Astrocyte (in vitro differentiated cells and primary cell): ENCODE measurements at regions not wholly inside any gene's neighbourhood (a gene's known extent, or its start where the extent isn't known, plus 50 kb on each side); places are given as distances from the start of the nearest gene placed in this dataset.

Experiments used
- EZH2 ChIP-seq: IDR thresholded peaks from 2 replicates; pipeline ENCODE4 v1.6.1; 2012; ENCODE audit warnings: mild to moderate bottlenecking, low read length, inconsistent platforms; ENCODE audit not compliant: insufficient read depth
- TF ChIP-seq, protein P1 (sequence below): IDR thresholded peaks from 2 replicates; pipeline ENCODE4 v1.5.1; 2011; ENCODE audit warnings: low read depth, mild to moderate bottlenecking, inconsistent platforms, low read length, moderate library complexity; ENCODE audit not compliant: insufficient read depth

DNA sequence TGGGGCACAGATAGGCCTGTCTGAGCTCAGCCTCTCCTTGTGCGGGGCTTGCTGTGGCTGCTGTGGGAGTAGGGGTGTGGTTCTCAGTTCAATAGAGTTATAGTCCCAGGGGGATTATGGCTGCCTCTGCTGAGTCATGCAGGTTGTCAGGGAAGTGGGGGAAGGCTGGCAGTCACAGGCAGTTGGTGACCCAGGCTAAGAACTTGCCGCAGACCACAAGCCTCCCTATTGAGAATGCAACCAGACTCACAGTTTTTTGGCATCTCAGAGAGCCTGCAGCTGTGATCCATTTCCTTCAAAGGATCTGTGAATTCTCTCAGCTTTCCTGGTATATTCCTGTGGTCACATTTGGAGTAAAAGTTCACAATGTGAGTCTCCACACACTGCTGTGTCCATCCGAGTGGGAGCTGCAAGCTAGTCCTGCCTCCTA lies 364.9 kb downstream of the ZNF674 start:
- TF ChIP-seq, protein P1, sequence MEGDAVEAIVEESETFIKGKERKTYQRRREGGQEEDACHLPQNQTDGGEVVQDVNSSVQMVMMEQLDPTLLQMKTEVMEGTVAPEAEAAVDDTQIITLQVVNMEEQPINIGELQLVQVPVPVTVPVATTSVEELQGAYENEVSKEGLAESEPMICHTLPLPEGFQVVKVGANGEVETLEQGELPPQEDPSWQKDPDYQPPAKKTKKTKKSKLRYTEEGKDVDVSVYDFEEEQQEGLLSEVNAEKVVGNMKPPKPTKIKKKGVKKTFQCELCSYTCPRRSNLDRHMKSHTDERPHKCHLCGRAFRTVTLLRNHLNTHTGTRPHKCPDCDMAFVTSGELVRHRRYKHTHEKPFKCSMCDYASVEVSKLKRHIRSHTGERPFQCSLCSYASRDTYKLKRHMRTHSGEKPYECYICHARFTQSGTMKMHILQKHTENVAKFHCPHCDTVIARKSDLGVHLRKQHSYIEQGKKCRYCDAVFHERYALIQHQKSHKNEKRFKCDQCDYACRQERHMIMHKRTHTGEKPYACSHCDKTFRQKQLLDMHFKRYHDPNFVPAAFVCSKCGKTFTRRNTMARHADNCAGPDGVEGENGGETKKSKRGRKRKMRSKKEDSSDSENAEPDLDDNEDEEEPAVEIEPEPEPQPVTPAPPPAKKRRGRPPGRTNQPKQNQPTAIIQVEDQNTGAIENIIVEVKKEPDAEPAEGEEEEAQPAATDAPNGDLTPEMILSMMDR, result no peak
- TF ChIP-seq EZH2, result no peak
